Inferior parietal cortex (tissue), 1 donor: ENCODE measurements at regions not wholly inside any gene's neighbourhood (a gene's known extent, or its start where the extent isn't known, plus 50 kb on each side); places are given as distances from the start of the nearest gene placed in this dataset.

Experiments
- DNase-seq: peaks from one replicate; pipeline ENCODE4 v3.0.0-alpha.2; 2016; ENCODE audit errors: extremely low spot score

GRCh38 chr7:70986297-70986696, 145.6 kb upstream of the GALNT17 start:
- DNase-seq: no peak

DNA sequence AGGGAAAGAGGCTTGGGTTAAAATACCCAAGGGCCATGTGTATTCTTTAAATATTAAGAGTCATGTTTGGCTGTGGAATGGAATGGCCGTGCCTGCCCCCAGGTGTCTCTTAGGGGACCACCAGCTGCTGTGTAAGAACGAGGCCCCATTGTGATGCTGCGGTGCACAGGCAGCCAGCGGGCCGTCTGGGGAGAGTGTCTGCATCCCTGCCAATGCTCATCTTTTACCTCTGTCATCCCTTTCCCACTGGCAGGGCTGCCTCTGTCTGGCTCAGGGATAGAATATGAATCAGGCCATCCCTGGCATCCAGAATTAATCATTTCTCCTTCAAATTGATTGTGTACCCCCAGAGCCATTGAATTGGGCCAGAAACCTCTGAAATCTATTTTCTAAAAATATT, 137.8 kb upstream of the GALNT17 start:
- DNase-seq: no peak

GRCh38 chr7:70997261-70997660, 134.7 kb upstream of the GALNT17 start:
- no peak for DNase-seq

GRCh38 chr7:71005109-71005508, 126.8 kb upstream of the GALNT17 start:
- DNase-seq: no peak

DNA sequence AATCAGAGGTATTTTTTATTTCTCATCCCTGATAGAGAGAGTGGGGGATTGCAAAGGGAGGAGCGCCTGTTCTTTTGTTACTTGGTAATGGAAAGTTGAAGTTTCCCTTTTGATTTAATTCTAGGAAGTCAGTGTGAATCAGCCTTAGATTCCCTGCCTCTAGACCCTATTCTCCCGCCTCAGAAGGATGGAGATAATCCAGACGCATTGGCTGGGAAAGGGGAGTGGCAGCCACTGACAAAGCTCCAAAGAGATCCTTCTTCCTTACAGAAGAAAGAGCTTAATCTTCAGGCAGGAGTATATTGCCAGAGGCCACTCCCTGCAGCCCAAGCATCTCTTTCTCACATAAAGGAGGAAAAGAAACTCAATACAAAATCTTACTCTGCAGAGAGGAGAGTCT, 122.3 kb upstream of the GALNT17 start:
- no peak for DNase-seq

DNA sequence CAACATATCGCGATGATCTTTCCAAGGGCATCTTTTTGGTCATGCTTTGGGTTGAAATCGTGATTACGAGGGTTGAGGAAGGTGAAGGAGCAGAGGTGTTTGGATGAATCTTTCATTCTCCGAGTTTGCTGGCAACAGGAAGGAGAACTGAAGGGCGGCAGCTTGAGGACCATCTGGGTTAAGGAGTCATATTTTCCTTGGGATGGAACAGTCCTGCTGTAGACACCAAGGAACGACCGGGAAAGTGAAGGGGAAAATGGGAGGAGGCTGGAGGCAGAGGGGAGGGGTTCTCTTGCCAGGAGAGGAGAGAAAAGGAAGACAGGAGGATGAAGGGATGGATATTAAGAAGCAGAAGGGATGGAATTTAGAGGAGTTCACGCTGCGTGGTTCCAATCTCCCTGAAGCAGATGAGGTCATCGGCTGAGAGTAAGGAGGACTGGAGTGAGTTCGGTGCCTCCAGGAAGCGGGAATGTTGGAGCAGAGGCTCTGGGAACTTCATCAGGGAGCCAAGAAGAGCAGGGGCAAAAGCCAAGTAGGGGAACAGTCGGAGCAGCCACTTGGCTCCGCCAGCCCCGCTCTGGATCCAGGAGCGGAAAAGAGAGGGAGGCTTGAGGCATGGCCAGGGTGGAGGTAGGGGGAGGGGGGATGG, 116.6 kb upstream of the GALNT17 start:
- DNase-seq: no peak

- no peak for DNase-seq
Observed at GRCh38 chr7:71016401-71016800, 115.5 kb upstream of the GALNT17 start.

GRCh38 chr7:71017602-71018001, 114.3 kb upstream of the GALNT17 start:
- no peak for DNase-seq

GRCh38 chr7:71019706-71020105, 112.2 kb upstream of the GALNT17 start:
- DNase-seq: no peak

DNA sequence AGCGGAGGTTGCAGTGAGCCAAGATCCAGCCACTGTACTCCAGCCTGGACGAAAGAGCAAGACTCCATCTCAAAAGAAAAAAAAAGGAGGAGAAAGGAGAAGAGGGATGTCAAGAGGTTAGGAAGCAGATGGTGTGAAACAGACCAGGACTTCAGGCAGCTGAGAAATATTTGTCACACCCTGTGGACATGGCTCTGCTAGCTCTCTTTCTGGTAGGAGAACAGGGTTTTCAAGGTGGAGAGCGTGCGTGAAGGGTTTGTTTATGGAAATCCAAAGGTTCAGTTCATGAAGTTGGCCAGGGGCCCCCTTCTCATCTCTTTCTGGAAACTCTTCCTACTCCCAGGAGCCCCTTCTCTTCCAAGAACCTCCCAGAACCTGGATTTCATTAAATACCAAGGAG, 110.8 kb upstream of the GALNT17 start:
- DNase-seq: no peak

DNA sequence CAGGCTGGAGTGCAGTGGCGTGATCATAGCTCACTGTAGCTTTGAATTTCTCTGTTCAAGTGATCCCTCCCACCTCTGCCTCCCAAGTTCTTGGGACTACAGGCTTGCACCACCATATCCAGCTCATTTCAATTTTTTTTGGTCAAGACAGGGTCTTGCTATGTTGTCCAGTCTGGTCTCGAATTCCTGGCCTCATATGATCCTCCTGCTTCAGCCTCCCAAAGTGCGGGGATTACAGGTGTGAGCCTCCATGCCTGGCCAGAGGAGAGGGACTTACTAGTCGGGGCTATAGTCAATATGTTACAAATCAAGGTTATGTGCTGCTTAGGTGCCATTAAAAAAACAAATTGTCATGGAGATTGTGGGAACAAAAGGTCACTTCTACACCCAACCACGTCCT, 105.3 kb upstream of the GALNT17 start:
- DNase-seq: no peak

DNA sequence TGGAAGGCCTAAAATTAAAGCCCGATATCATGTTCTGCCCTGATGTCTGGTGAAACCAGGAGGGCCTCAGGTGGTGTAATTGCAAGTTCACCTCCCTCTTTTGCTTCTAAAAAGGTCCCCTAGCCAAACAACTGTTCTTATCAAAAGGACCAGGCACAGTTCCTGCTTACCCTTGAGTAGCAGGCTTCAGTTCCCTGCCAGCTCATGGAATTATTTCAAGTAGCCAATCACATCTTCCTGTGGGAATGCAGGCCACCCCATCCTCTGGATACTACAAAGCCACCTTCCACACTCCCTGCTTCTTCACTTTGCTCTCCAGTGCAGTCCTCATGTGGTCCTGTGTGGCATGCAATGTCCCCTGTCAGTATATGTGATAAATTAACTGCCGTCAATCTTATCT, 97.7 kb upstream of the GALNT17 start:
- DNase-seq: no peak

- no peak for DNase-seq
Observed at GRCh38 chr7:71042591-71042990, 89.4 kb upstream of the GALNT17 start.

DNA sequence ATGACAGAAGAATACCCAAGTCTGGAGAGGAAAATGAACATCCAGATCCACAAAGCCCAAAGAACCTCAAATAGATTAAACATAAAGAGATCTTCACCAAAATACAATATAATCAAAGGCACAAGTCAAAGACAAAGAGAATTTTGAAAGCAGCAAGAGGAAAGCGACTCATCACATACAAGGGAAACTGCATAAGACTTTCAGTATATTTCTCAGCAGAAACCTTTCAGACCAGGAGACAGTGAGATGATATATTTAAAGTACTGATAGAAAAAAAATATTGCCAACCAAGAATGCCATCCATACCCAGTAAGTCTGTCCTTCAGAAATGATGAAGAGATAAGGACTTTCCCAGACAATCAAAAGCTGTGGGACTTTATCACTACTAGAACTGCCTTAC, 81.5 kb upstream of the GALNT17 start:
- DNase-seq: no peak

DNA sequence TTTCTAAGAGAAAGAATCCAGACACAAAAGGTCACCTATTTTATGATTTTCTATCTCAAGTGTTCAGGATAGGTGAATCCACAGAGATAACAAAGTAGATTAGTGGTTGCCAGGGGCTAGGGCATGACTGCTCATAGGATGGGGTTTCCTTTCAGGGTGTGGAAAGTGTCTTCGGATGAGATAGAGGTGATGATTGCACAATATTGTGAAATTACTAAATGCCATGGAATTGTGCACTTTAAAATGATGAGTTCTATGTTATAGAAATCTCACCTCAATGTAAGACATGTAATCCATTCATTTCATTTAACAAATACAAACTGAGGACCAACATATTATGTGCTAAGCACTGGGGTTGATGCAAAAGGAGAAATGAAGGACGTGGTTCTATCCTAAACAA, 76.4 kb upstream of the GALNT17 start:
- DNase-seq: no peak

DNA sequence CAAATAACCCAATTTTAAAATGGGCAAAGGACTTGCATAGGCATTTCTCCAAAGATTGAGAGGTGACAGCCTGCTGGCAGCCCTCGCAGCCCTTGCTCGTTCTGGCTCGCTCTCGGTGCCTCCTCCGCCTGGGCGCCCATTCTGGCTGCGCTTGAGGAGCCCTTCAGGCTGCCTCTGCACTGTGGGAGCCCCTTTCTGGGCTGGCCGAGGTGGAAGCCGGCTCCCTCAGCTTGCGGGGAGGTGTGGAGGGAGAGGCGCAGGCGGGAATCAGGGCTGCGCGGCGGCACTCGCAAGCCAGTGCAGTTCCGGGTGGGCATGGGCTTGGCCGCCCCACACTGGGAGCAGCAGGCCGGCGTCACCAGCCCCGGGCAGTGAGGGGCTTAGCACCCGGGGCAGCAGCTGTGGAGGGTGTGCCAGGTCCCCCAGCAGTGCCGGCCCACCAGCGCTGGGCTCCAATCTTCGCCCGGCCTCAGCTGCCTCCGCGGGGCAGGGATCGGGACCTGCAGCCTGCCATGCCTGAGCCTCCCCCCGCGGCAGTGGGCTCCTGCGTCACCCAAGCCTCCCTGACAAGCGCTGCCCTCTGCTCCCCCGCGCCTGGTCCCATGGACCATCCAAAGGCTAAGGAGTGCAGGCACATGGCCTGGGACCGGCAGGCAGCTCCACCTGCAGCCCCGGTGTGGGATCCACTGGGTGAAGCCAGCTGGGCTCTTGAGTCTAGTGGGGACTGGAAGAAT, 54.0 kb upstream of the GALNT17 start:
- DNase-seq: no peak
